Cardiac muscle cell (in vitro differentiated cells and primary cell): ENCODE measurements at regions not wholly inside any gene's neighbourhood (a gene's known extent, or its start where the extent isn't known, plus 50 kb on each side); places are given as distances from the start of the nearest gene placed in this dataset.

Experiments used
- DNase-seq, 2 donors: peaks; one replicate each; pipeline versions ENCODE4 v3.0.0 to v3.0.0-alpha.2; 2010 to 2017; ENCODE audit warnings: low read depth in 1 of 2, low spot score in 1 of 2
- H3K27ac ChIP-seq: fragments of 200-600 bp; sonication (generic); 2 replicates; pipeline ENCODE4 v1.5.1; 2016
- H3K27me3 ChIP-seq: fragments of 200-600 bp; sonication (generic); 2 replicates; pipeline ENCODE4 v1.6.0; 2016; ENCODE audit warnings: control low read depth
- H3K36me3 ChIP-seq: fragments of 200-600 bp; sonication (generic); 2 replicates; pipeline ENCODE4 v1.5.1; 2016; ENCODE audit warnings: control low read depth
- H3K4me1 ChIP-seq: fragments of 200-600 bp; sonication (generic); 2 replicates; pipeline ENCODE4 v1.8.1; 2017; ENCODE audit warnings: low read depth, mild to moderate bottlenecking, mixed run types
- H3K4me3 ChIP-seq: fragments of 200-600 bp; sonication (generic); 2 replicates; pipeline ENCODE4 v1.5.1; 2016; ENCODE audit warnings: mild to moderate bottlenecking
- H3K9me3 ChIP-seq: fragments of 200-600 bp; sonication (generic); 2 replicates; pipeline ENCODE4 v1.5.1; 2017; ENCODE audit warnings: low read depth, mild to moderate bottlenecking, control low read depth
- TF ChIP-seq, protein P1 (sequence below): IDR thresholded peaks from 2 replicates; pipeline ENCODE4 v1.5.1; 2012; ENCODE audit warnings: low read depth, mild to moderate bottlenecking, low read length

GRCh38 chr18:2100694-2101213 lies 470.6 kb downstream of the METTL4 start:
- no peaks in the 10 kb centered on the region for H3K27me3 ChIP-seq
- DNase-seq: no peak
- TF ChIP-seq, protein P1, sequence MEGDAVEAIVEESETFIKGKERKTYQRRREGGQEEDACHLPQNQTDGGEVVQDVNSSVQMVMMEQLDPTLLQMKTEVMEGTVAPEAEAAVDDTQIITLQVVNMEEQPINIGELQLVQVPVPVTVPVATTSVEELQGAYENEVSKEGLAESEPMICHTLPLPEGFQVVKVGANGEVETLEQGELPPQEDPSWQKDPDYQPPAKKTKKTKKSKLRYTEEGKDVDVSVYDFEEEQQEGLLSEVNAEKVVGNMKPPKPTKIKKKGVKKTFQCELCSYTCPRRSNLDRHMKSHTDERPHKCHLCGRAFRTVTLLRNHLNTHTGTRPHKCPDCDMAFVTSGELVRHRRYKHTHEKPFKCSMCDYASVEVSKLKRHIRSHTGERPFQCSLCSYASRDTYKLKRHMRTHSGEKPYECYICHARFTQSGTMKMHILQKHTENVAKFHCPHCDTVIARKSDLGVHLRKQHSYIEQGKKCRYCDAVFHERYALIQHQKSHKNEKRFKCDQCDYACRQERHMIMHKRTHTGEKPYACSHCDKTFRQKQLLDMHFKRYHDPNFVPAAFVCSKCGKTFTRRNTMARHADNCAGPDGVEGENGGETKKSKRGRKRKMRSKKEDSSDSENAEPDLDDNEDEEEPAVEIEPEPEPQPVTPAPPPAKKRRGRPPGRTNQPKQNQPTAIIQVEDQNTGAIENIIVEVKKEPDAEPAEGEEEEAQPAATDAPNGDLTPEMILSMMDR: no peak
- no peak overlapping the region for H3K27ac ChIP-seq
- H3K36me3 ChIP-seq: no peaks in the 10 kb centered on the region
- no peak overlapping the region for H3K4me3 ChIP-seq
- no peaks in the 10 kb centered on the region for H3K9me3 ChIP-seq
- no peaks in the 10 kb centered on the region for H3K4me1 ChIP-seq

DNA sequence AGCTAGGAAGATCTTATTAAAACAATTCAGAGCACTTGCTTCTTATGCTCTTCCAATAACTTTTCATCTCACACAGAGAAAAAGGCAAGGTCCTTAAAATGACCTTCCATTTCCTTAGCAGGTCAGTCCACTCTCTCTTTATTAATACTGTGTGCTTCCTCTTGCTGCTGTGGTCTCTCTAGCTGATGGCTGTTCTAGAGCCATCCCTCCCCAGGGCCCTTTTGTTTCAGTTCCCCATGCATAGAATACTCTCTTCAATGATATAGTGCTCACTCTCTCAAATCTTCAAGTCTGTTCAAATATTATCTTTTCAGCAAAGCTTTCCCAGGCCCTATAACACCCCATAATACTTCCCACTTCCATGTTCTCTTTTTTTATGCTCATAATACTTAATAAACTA lies 469.3 kb downstream of the METTL4 start:
- no peak overlapping the region for H3K4me3 ChIP-seq
- H3K27ac ChIP-seq: no peak overlapping the region
- no peaks in the 10 kb centered on the region for H3K27me3 ChIP-seq
- no peaks in the 10 kb centered on the region for H3K36me3 ChIP-seq
- no peaks in the 10 kb centered on the region for H3K4me1 ChIP-seq
- no peaks in the 10 kb centered on the region for H3K9me3 ChIP-seq
- TF ChIP-seq, protein P1: no peak
- no peak for DNase-seq

DNA sequence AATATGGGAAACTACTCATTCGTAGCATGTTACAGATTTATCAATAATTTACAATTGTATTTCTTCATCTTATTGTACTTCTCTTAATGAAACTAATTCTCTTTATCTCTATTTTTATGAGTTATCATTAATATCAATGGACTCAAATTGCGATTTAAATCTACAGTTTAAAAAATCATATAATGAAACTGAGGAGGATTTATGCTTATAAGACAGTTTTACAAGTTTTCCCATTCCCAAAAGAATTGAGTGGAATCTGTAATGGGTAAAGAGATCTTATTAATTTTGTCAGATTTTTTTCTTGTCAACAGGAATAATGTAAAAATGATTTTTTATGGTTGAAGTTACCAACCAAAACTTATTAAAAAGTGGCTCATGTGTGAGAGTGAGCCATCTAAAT lies 468.0 kb downstream of the METTL4 start:
- Histone ChIP-seq H3K9me3 (no peaks in the 10 kb centered on the region), H3K27me3 (no peaks in the 10 kb centered on the region), H3K27ac (no peak overlapping the region), H3K4me1 (no peaks in the 10 kb centered on the region), H3K4me3 (no peak overlapping the region), H3K36me3 (no peaks in the 10 kb centered on the region)
- TF ChIP-seq, protein P1: no peak
- no peak for DNase-seq

DNA sequence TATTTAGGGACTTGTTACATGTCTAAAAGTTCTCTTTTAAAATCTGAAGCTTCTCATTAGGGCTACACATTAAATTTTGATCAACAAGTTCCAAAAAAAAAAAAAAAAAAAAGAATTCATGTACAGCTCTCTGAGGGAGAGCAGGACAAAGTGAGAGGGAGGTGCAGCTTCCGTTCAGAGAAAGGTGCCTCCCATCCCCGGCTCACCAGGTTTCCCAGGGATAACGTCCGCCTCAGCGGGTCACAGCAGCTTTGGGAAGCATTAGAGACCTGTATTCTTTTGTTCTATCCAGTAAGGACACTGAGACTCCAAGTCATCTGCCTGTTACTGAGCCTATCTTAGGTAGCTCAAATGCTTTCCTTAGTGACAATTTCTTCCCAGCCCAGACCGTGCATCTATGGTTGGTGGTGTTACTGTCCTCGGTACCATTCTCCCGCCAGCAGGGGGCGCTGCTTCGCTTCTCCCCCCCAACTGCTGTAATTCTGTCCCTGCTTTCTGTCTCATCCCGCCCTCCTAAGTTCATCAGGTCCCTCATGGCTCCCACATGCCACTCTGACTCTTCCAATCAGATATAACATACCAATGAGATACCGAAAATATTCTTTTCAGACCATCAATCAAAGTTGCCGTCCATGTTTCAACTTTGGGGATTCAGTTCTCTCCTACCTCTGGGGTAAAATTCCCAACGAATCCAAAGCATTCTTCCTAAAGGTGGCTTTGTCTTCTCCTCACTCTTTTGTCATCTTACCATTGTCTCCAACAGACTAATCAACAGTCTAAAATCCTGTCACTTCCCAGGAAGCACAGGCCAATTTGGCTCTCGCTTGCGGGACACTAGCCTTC lies 466.5 kb downstream of the METTL4 start:
- no peaks in the 10 kb centered on the region for H3K4me1 ChIP-seq
- no peaks in the 10 kb centered on the region for H3K27me3 ChIP-seq
- peak; percentile 53 to 73 for DNase-seq
- H3K36me3 ChIP-seq: no peaks in the 10 kb centered on the region
- TF ChIP-seq, protein P1: peak; percentile 88
- no peak overlapping the region for H3K27ac ChIP-seq
- no peaks in the 10 kb centered on the region for H3K9me3 ChIP-seq
- no peak overlapping the region for H3K4me3 ChIP-seq

DNA sequence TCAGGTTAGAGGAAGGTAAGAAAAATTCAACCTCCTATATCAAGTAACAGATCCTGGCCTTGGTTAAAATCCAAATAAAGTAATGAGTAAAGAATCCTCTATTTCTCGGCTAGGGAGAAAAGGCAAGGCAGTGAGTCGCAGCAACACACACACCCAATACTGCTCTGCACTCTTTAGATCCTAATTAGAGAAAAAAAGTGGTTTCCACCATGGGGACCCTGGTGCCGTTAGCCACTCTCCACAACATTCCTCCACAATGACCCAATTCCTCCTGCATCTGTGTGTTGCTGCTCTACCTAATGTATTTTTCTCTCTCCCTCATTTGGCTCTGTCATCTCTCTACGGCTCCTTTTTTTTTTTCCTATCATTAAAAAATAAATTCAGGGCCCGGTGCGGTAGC lies 462.7 kb downstream of the METTL4 start:
- Histone ChIP-seq H3K27ac (no peak overlapping the region), H3K36me3 (no peaks in the 10 kb centered on the region), H3K27me3 (no peaks in the 10 kb centered on the region), H3K4me1 (no peaks in the 10 kb centered on the region), H3K4me3 (no peak overlapping the region), H3K9me3 (no peaks in the 10 kb centered on the region)
- no peak for DNase-seq
- TF ChIP-seq, protein P1: no peak
